Immature natural killer cell (primary cell): ENCODE measurements at regions not wholly inside any gene's neighbourhood (a gene's known extent, or its start where the extent isn't known, plus 50 kb on each side); places are given as distances from the start of the nearest gene placed in this dataset.

ENCODE experiments used
- DNase-seq, 3 donors: peaks; one replicate each; pipeline ENCODE4 v3.0.0; 2022; ENCODE audit warnings: mixed read lengths in 1 of 3
- H3K27ac Mint-ChIP-seq, 6 donors: one replicate each; pipeline ENCODE4 v1.8.0; 2020; ENCODE audit warnings: mixed read lengths in 6 of 6, mild to moderate bottlenecking in 5 of 6, inconsistent platforms in 4 of 6, moderate library complexity in 3 of 6
- H3K27me3 Mint-ChIP-seq, 3 donors: one replicate each; pipeline ENCODE4 v1.8.0; 2020 to 2021; ENCODE audit warnings: low read depth in 3 of 3, mild to moderate bottlenecking in 3 of 3, mixed read lengths in 3 of 3, moderate library complexity in 3 of 3, inconsistent platforms in 1 of 3
- H3K36me3 Mint-ChIP-seq, 3 donors: one replicate each; pipeline ENCODE4 v1.8.0; 2020; ENCODE audit warnings: mixed read lengths in 3 of 3, inconsistent platforms in 2 of 3, mild to moderate bottlenecking in 2 of 3
- H3K4me1 Mint-ChIP-seq, 2 donors: one replicate each; pipeline ENCODE4 v1.8.0; 2020; ENCODE audit warnings: inconsistent platforms in 2 of 2, mild to moderate bottlenecking in 2 of 2, mixed read lengths in 2 of 2, moderate library complexity in 1 of 2
- H3K4me3 Mint-ChIP-seq, 5 donors: one replicate each; pipeline ENCODE4 v1.8.0; 2020; ENCODE audit warnings: mild to moderate bottlenecking in 5 of 5, mixed read lengths in 5 of 5, inconsistent platforms in 3 of 5, moderate library complexity in 3 of 5
- H3K9me3 Mint-ChIP-seq, 6 donors: one replicate each; pipeline ENCODE4 v1.8.0; 2020; ENCODE audit warnings: mild to moderate bottlenecking in 6 of 6, mixed read lengths in 6 of 6, inconsistent platforms in 4 of 6, moderate library complexity in 3 of 6

- peaks cover 0 to 5% (median 0%) of the 10 kb centered on the region in 3 donors for H3K36me3 Mint-ChIP-seq
- peaks cover 0 to 2% (median 0%) of the 10 kb centered on the region in 3 donors for H3K27me3 Mint-ChIP-seq
- no peak overlapping the region for H3K27ac Mint-ChIP-seq
- no peak for DNase-seq
- no peaks in the 10 kb centered on the region for H3K4me1 Mint-ChIP-seq
- no peak overlapping the region for H3K4me3 Mint-ChIP-seq
- H3K9me3 Mint-ChIP-seq: peaks cover 0 to 7% (median 5%) of the 10 kb centered on the region in 6 donors
Observed at GRCh38 chr5:97471951-97472350, 288.9 kb upstream of the RIOK2 start.

GRCh38 chr5:97475847-97476246 lies 292.8 kb upstream of the RIOK2 start:
- H3K9me3 Mint-ChIP-seq: peaks cover 0 to 1% (median 0%) of the 10 kb centered on the region in 6 donors
- no peak for DNase-seq
- no peak overlapping the region for H3K4me3 Mint-ChIP-seq
- H3K4me1 Mint-ChIP-seq: no peaks in the 10 kb centered on the region
- no peak overlapping the region for H3K27ac Mint-ChIP-seq
- peaks cover 0 to 2% (median 0%) of the 10 kb centered on the region in 3 donors for H3K27me3 Mint-ChIP-seq
- no peaks in the 10 kb centered on the region for H3K36me3 Mint-ChIP-seq

GRCh38 chr5:97476852-97477534 lies 293.9 kb upstream of the RIOK2 start:
- no peak for DNase-seq
- Mint-ChIP-seq H3K27ac (no peak overlapping the region), H3K4me1 (no peaks in the 10 kb centered on the region), H3K36me3 (no peaks in the 10 kb centered on the region), H3K27me3 (peaks cover 0 to 2% (median 0%) of the 10 kb centered on the region in 3 donors), H3K4me3 (no peak overlapping the region), H3K9me3 (peaks cover 0 to 1% (median 0%) of the 10 kb centered on the region in 6 donors)

DNA sequence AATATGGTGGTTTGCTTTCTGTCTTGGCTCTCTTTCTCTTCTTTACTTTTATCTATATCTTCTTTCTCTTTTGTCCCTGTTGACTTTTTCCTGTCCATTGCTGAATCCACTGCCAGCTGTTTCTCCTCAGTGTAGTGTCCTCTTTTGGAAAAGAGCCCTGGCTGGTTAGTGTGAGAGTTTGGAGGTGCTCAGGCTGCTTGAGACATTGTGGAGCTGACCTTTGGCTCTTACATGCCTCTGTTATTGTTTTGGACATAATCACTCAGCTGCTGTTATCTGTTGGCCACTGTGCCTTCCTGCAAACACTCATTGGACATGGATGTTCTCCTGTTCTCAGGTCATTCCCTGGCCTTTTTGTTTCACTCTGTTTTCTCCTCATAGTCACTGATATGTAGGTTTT lies 295.4 kb upstream of the RIOK2 start:
- no peak overlapping the region for H3K4me3 Mint-ChIP-seq
- no peaks in the 10 kb centered on the region for H3K27me3 Mint-ChIP-seq
- no peak overlapping the region for H3K27ac Mint-ChIP-seq
- DNase-seq: no peak
- peaks cover 0 to 2% (median 0%) of the 10 kb centered on the region in 6 donors for H3K9me3 Mint-ChIP-seq
- no peaks in the 10 kb centered on the region for H3K4me1 Mint-ChIP-seq
- no peaks in the 10 kb centered on the region for H3K36me3 Mint-ChIP-seq

- Mint-ChIP-seq H3K4me1 (no peaks in the 10 kb centered on the region), H3K27me3 (peaks cover 0 to 3% (median 0%) of the 10 kb centered on the region in 3 donors), H3K4me3 (no peak overlapping the region), H3K27ac (no peak overlapping the region), H3K36me3 (no peaks in the 10 kb centered on the region), H3K9me3 (peaks cover 0 to 2% (median 0%) of the 10 kb centered on the region in 6 donors)
- no peak for DNase-seq
Observed at GRCh38 chr5:97480313-97480712, 297.3 kb upstream of the RIOK2 start.

DNA sequence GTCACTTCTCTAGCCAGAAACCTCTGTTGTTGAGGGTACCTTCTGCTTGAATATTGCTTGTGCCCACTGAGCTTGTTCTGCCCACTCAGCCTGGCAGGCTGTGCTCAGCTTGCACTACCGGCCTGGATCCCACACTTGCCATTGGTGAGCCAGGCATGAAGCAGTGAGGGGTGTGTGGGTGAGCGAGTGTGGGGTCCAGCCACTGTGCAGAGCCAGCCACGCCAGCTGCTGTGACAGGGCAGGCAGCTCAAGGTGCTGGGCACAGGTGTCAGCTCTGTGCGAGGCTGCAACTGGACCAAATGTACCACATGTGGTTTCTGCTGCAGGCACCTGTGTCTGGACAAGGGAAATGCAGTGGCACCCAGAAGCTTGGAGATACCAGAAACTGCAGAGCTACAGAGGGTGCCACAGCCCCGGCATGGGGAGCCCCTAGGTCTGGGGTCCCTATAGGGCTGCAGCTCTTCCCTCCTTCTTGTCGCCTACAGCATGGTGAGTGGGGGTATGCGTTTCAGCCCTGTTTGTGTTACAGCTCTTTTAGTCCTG lies 305.1 kb upstream of the RIOK2 start:
- Mint-ChIP-seq H3K36me3 (no peaks in the 10 kb centered on the region), H3K9me3 (peaks cover 0 to under 1% (median 0%) of the 10 kb centered on the region in 6 donors), H3K27me3 (peaks cover 0 to 4% (median 0%) of the 10 kb centered on the region in 3 donors), H3K4me1 (no peaks in the 10 kb centered on the region), H3K27ac (no peak overlapping the region), H3K4me3 (no peak overlapping the region)
- no peak for DNase-seq

- DNase-seq: no peak
- Mint-ChIP-seq H3K4me3 (no peak overlapping the region), H3K4me1 (no peaks in the 10 kb centered on the region), H3K9me3 (no peaks in the 10 kb centered on the region), H3K27me3 (peaks cover 0 to 1% (median 0%) of the 10 kb centered on the region in 3 donors), H3K36me3 (no peaks in the 10 kb centered on the region), H3K27ac (no peak overlapping the region)
Observed at GRCh38 chr5:97489010-97489840, 306.2 kb upstream of the RIOK2 start.

- Mint-ChIP-seq H3K27ac (no peak overlapping the region), H3K9me3 (no peaks in the 10 kb centered on the region), H3K36me3 (no peaks in the 10 kb centered on the region), H3K4me1 (no peaks in the 10 kb centered on the region), H3K4me3 (no peak overlapping the region), H3K27me3 (no peaks in the 10 kb centered on the region)
- no peak for DNase-seq
Observed at GRCh38 chr5:97494465-97494864, 311.4 kb upstream of the RIOK2 start.

- H3K9me3 Mint-ChIP-seq: no peaks in the 10 kb centered on the region
Observed at GRCh38 chr5:97495301-97495700, 312.3 kb upstream of the RIOK2 start.

GRCh38 chr5:97496037-97496436 lies 313.0 kb upstream of the RIOK2 start:
- Mint-ChIP-seq H3K4me3 (no peak overlapping the region), H3K27me3 (peaks cover 0 to 2% (median 0%) of the 10 kb centered on the region in 3 donors), H3K9me3 (no peaks in the 10 kb centered on the region), H3K4me1 (no peaks in the 10 kb centered on the region), H3K27ac (no peak overlapping the region), H3K36me3 (no peaks in the 10 kb centered on the region)
- no peak for DNase-seq

More at GRCh38 chr5:97495301-97495700, 312.3 kb upstream of the RIOK2 start:
- Mint-ChIP-seq H3K27me3 (no peaks in the 10 kb centered on the region), H3K27ac (no peak overlapping the region), H3K36me3 (no peaks in the 10 kb centered on the region), H3K4me3 (no peak overlapping the region), H3K4me1 (no peaks in the 10 kb centered on the region)
- DNase-seq: no peak

GRCh38 chr5:97498657-97499056 lies 315.6 kb upstream of the RIOK2 start:
- H3K36me3 Mint-ChIP-seq: no peaks in the 10 kb centered on the region
- DNase-seq: no peak
- no peak overlapping the region for H3K4me3 Mint-ChIP-seq
- H3K4me1 Mint-ChIP-seq: no peaks in the 10 kb centered on the region
- H3K27ac Mint-ChIP-seq: no peak overlapping the region
- no peaks in the 10 kb centered on the region for H3K9me3 Mint-ChIP-seq
- peaks cover 0 to 2% (median 0%) of the 10 kb centered on the region in 3 donors for H3K27me3 Mint-ChIP-seq

GRCh38 chr5:97499605-97500004 lies 316.6 kb upstream of the RIOK2 start:
- no peak overlapping the region for H3K27ac Mint-ChIP-seq
- no peaks in the 10 kb centered on the region for H3K9me3 Mint-ChIP-seq
- no peaks in the 10 kb centered on the region for H3K36me3 Mint-ChIP-seq
- no peak overlapping the region for H3K4me3 Mint-ChIP-seq
- DNase-seq: no peak
- no peaks in the 10 kb centered on the region for H3K4me1 Mint-ChIP-seq
- peaks cover 0 to 2% (median 0%) of the 10 kb centered on the region in 3 donors for H3K27me3 Mint-ChIP-seq

DNA sequence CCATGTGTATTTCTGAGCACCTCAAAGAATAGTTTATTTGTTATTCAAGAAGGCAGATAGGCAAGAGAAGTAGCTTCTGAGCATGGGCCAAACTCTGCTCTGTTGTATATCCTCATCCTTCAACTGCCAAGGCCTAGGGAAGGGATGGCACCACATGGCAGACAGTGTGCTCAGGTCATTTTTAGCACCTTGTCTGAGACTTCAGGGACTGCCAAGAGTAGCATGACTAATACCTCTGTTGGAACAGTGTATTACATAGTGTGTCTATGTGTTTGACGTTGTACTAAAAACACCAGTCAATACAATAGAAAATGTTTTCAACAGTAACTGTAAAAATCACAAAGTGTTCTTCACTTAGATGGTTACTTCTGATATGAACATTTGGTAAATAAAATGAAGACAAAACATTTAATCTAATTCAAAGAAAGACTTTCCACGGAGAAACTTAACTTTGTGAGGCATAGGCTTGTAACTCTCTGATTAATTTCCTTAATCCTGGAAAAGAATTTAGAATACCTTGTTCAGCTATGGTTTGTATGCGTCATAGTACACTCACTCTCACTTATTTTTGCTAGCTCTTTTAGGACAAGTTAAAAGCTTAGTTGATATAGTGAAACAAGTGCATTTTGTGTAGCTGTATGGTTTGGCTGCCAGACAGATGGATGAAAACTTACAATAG lies 318.4 kb upstream of the RIOK2 start:
- Mint-ChIP-seq H3K9me3 (no peaks in the 10 kb centered on the region), H3K4me1 (no peaks in the 10 kb centered on the region)
- DNase-seq: no peak

DNA sequence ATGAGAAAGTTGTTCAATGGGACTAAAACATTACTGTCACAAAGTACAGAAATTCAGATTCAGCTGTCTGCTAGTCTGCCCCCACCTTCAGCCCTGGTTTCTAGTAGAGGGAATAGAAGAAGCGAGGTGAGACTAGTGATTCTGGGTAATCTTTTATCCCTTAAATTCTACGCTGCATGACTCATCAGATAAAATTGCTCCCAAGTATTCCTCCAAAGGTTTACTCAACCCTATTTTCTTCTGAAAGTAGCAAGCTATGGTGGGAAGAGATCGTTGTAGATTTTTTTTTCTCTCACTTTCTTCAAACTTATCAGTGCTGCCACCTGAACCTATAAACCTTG lies 318.9 kb upstream of the RIOK2 start:
- no peaks in the 10 kb centered on the region for H3K4me1 Mint-ChIP-seq
- H3K36me3 Mint-ChIP-seq: no peaks in the 10 kb centered on the region
- no peaks in the 10 kb centered on the region for H3K9me3 Mint-ChIP-seq
- H3K4me3 Mint-ChIP-seq: no peak overlapping the region
- no peak for DNase-seq
- no peak overlapping the region for H3K27ac Mint-ChIP-seq
- H3K27me3 Mint-ChIP-seq: peaks cover 0 to 2% (median 0%) of the 10 kb centered on the region in 3 donors

More for the DNA sequence above, 318.4 kb upstream of the RIOK2 start:
- no peak overlapping the region for H3K27ac Mint-ChIP-seq
- H3K36me3 Mint-ChIP-seq: no peaks in the 10 kb centered on the region
- H3K4me3 Mint-ChIP-seq: no peak overlapping the region
- peaks cover 0 to 2% (median 0%) of the 10 kb centered on the region in 3 donors for H3K27me3 Mint-ChIP-seq
